CD4-positive, CD25-positive, alpha-beta regulatory T cell (primary cell): ENCODE measurements at regions not wholly inside any gene's neighbourhood (a gene's known extent, or its start where the extent isn't known, plus 50 kb on each side); places are given as distances from the start of the nearest gene placed in this dataset.

Experiments
- ATAC-seq, 2 donors: fragments of 150-1000 bp; cut with Tn5 transposase; one replicate each; pipeline ENCODE4 v1.10.0; 2021; ENCODE audit warnings: low read depth in 2 of 2, moderate number of reproducible peaks in 2 of 2, moderate library complexity in 1 of 2
- DNase-seq, 3 donors: peaks; one replicate each; pipeline versions ENCODE4 v3.0.0 to v3.0.0-alpha.2; 2012 to 2022; ENCODE audit warnings: mixed read lengths in 1 of 3
- H3K27ac ChIP-seq: one replicate; pipeline ENCODE4 v1.7.0; 2013; ENCODE audit warnings: mild to moderate bottlenecking, low read length; ENCODE audit not compliant: insufficient read depth, poor library complexity, severe bottlenecking
- H3K27me3 ChIP-seq: one replicate; pipeline ENCODE4 v1.7.0; 2013; ENCODE audit warnings: low read length; ENCODE audit not compliant: control insufficient read depth, insufficient read depth
- H3K36me3 ChIP-seq: one replicate; pipeline ENCODE4 v1.7.0; 2013; ENCODE audit warnings: mild to moderate bottlenecking, low read length, moderate library complexity; ENCODE audit not compliant: control insufficient read depth, insufficient read depth
- H3K4me1 ChIP-seq: 2 replicates; pipeline ENCODE4 v1.7.0; 2013; ENCODE audit warnings: mild to moderate bottlenecking, low read length; ENCODE audit not compliant: insufficient read depth, control insufficient read depth, poor library complexity, severe bottlenecking
- H3K4me3 ChIP-seq: one replicate; pipeline ENCODE4 v1.7.0; 2013; ENCODE audit warnings: low read depth, mild to moderate bottlenecking, low read length, moderate library complexity
- H3K9me3 ChIP-seq, 2 experiments: 1 replicate in 1 of 2; 2 replicates in 1 of 2; pipeline ENCODE4 v1.7.0; 2013; ENCODE audit warnings: low read length in 2 of 2, mild to moderate bottlenecking in 1 of 2, moderate library complexity in 1 of 2; ENCODE audit not compliant: control insufficient read depth in 2 of 2
- H3K27ac Mint-ChIP-seq, 3 donors: one replicate each; pipeline ENCODE4 v1.8.0; 2020 to 2022; ENCODE audit warnings: mild to moderate bottlenecking in 3 of 3, mixed read lengths in 3 of 3, moderate library complexity in 2 of 3
- H3K27me3 Mint-ChIP-seq: one replicate; pipeline ENCODE4 v1.8.0; 2022; ENCODE audit warnings: mild to moderate bottlenecking, mixed read lengths
- H3K36me3 Mint-ChIP-seq: one replicate; pipeline ENCODE4 v1.8.0; 2020; ENCODE audit warnings: mixed read lengths
- H3K4me1 Mint-ChIP-seq, 4 donors: one replicate each; pipeline ENCODE4 v1.8.0; 2020 to 2022; ENCODE audit warnings: mixed read lengths in 4 of 4, mild to moderate bottlenecking in 1 of 4
- H3K4me3 Mint-ChIP-seq, 4 donors: one replicate each; pipeline ENCODE4 v1.8.0; 2020 to 2022; ENCODE audit warnings: mild to moderate bottlenecking in 4 of 4, mixed read lengths in 4 of 4, moderate library complexity in 3 of 4
- H3K9me3 Mint-ChIP-seq, 7 donors: one replicate each; pipeline ENCODE4 v1.8.0; 2020 to 2022; ENCODE audit warnings: mixed read lengths in 7 of 7, mild to moderate bottlenecking in 3 of 7, moderate library complexity in 2 of 7

- Histone ChIP-seq H3K9me3 (peaks cover 0 to 2% of the 10 kb centered on the region in 2 experiments), H3K27ac (no peak overlapping the region), H3K36me3 (no peaks in the 10 kb centered on the region), H3K4me1 (no peaks in the 10 kb centered on the region), H3K4me3 (no peak overlapping the region), H3K27me3 (no peaks in the 10 kb centered on the region)
- H3K4me1 Mint-ChIP-seq = no peaks in the 10 kb centered on the region
- ATAC-seq (no peak), DNase-seq (no peak)
- H3K36me3 Mint-ChIP-seq = no peaks in the 10 kb centered on the region
- no peak overlapping the region for H3K27ac Mint-ChIP-seq
- no peak overlapping the region for H3K4me3 Mint-ChIP-seq
- peaks cover 0 to 7% (median 4%) of the 10 kb centered on the region in 7 donors for H3K9me3 Mint-ChIP-seq
- no peaks in the 10 kb centered on the region for H3K27me3 Mint-ChIP-seq
Observed at GRCh38 chr14:56944397-56944796, 134.1 kb upstream of the OTX2 start.

DNA sequence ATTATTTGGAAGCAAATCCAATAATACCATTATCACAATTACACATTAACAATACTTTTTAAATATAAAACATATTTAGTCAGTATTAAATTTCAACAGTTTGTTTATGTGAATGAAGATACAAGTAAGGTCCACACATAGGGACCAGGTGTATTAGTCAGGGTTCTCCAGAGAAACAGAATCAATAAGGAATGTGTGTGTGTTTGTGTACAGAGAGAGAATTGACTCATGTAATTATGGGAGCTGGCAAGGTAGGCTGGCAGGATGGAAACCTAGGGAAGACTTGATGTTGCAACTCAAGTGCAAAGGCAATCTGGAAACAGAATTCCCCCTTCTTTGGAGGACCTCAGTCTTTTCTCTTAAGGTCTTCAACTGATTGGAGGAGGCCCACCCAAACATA lies 123.2 kb upstream of the OTX2 start:
- peaks cover 5% of the 10 kb centered on the region for H3K27me3 Mint-ChIP-seq
- no peaks in the 10 kb centered on the region for H3K4me1 Mint-ChIP-seq
- Histone ChIP-seq H3K36me3 (no peaks in the 10 kb centered on the region), H3K4me1 (no peaks in the 10 kb centered on the region), H3K27me3 (no peaks in the 10 kb centered on the region), H3K4me3 (no peak overlapping the region), H3K9me3 (no peaks in the 10 kb centered on the region), H3K27ac (no peak overlapping the region)
- DNase-seq (no peak), ATAC-seq (no peak)
- H3K9me3 Mint-ChIP-seq = peaks cover 0 to 1% (median 0%) of the 10 kb centered on the region in 7 donors
- no peak overlapping the region for H3K27ac Mint-ChIP-seq
- no peaks in the 10 kb centered on the region for H3K36me3 Mint-ChIP-seq
- H3K4me3 Mint-ChIP-seq = no peak overlapping the region

DNA sequence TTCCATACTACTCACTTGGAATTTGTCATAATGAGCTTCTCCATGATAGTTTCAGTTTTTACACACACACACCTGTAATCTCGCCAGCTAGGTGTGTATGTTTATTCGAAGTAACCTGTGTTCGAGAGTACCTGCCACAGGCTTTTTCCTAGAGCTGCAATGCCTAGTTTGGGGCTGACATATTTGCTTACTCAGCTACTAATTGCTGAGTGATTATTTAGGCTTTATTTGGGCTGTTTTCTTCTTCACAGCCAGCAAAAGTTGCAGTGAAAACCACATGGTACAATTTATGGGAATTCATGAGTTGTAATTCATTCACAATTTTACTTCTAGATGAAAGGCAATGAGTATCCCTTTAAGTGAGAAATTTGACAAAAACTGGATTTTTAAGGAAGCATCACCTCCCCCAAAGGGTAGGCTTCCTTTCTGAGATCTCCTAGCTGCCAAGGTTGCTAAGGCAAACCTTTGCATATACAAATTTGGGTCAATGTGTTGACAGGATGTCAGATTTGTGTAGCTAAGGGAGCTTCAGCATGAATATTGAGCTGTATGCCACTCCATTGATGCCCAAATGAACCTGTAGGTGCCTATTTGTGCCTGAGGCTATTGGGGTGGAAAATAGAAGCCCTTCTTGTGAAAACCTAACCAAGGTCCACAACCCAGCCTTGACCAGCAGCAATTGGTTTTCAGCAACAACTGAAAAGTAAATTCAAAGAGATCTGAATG lies 108.7 kb upstream of the OTX2 start:
- peaks cover 10% of the 10 kb centered on the region for H3K27me3 Mint-ChIP-seq
- H3K4me3 ChIP-seq = no peak overlapping the region

DNA sequence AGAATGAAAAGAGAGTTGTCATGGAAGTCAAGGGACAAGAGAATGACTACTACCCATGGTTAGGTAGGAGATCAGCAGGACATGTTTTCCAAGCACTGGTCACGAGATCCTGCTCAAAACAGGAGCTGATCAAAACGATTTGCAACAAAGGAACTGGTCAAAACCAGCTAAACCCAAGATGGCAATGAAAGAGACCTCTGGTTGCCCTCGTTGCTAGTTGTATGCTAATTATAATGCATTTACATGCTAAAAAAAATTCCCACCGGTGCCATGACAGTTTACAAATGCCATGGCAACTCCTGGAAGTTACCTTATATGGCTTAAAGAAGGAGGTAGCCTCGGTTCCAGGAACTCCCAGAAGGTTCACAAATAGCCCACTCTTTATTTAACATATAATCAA lies 95.0 kb upstream of the OTX2 start:
- Histone ChIP-seq H3K27ac (no peak overlapping the region), H3K4me3 (no peak overlapping the region), H3K27me3 (peaks cover 2% of the 10 kb centered on the region), H3K36me3 (no peaks in the 10 kb centered on the region), H3K4me1 (no peaks in the 10 kb centered on the region), H3K9me3 (no peaks in the 10 kb centered on the region)
- no peak overlapping the region for H3K27ac Mint-ChIP-seq
- no peak overlapping the region for H3K4me3 Mint-ChIP-seq
- H3K27me3 Mint-ChIP-seq = no peaks in the 10 kb centered on the region
- ATAC-seq (no peak), DNase-seq (no peak)
- H3K4me1 Mint-ChIP-seq = no peaks in the 10 kb centered on the region
- H3K9me3 Mint-ChIP-seq = peaks cover 0 to 5% (median 1%) of the 10 kb centered on the region in 7 donors
- H3K36me3 Mint-ChIP-seq = no peaks in the 10 kb centered on the region

More for the DNA sequence above, 108.7 kb upstream of the OTX2 start:
- Histone ChIP-seq H3K36me3 (no peaks in the 10 kb centered on the region), H3K4me1 (no peaks in the 10 kb centered on the region), H3K27ac (no peak overlapping the region), H3K27me3 (no peaks in the 10 kb centered on the region), H3K9me3 (peaks cover 2 to 5% of the 10 kb centered on the region in 2 experiments)
- no peak overlapping the region for H3K4me3 Mint-ChIP-seq
- no peak overlapping the region for H3K27ac Mint-ChIP-seq
- no peaks in the 10 kb centered on the region for H3K4me1 Mint-ChIP-seq
- DNase-seq (no peak), ATAC-seq (no peak)
- H3K9me3 Mint-ChIP-seq = peaks cover 0 to 4% (median 1%) of the 10 kb centered on the region in 7 donors
- H3K36me3 Mint-ChIP-seq = no peaks in the 10 kb centered on the region

DNA sequence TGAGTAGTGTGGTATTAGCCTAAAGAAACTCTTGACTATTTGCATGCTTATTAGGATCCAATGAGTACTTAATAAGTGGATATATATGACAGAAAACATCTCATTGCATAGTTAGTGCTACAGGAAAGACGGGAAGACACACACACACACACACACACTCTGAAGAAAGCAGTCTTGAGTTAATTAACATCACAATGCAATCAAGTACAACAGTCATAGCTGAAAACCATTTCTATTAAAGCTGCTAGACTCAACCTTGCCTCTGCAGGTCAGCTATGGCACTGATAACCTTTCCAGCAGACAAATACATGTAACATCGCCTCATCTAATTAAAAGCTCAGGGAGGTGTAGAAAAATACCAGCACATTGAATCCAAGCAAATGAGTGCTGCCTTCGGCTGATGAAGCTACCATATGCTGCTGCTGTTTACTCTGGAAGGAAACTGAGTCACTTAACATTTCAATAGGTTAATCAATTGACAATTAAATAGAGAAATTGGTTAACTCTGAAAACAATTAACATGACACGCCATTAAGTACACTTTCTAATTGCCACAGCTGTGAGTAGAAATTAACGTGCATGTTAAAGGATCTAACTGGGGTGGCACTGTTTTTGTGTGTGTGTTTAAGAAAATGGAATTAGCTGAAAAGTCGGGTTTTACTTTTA lies 93.2 kb upstream of the OTX2 start:
- no peaks in the 10 kb centered on the region for H3K36me3 ChIP-seq
- no peaks in the 10 kb centered on the region for H3K4me1 ChIP-seq
- Mint-ChIP-seq H3K4me3 (no peak overlapping the region), H3K27ac (no peak overlapping the region), H3K27me3 (no peaks in the 10 kb centered on the region), H3K4me1 (no peaks in the 10 kb centered on the region), H3K9me3 (peaks cover 0 to 5% (median 1%) of the 10 kb centered on the region in 7 donors), H3K36me3 (no peaks in the 10 kb centered on the region)
- ATAC-seq = no peak
- peaks cover 2% of the 10 kb centered on the region for H3K27me3 ChIP-seq
- H3K9me3 ChIP-seq = no peaks in the 10 kb centered on the region
- no peak overlapping the region for H3K4me3 ChIP-seq
- no peak for DNase-seq
- H3K27ac ChIP-seq = no peak overlapping the region

DNA sequence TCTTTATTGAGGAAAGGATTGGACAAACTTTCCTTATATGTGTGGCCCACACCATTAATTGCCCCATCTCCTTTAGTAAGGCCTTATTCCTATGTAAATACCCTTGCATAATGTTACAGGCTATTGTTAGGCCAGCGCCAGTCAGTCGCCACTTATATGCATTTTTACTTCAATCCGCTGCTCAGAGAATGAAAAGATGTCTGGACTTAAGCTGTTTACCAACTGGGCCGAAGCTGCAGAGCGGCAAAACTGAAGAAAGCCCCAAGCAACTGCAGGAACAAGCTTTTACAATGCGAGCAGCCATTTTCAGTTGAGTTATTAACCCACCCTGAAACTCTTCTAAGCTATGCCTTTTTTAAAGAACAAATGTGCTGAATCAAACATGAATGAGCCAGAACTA lies 92.1 kb upstream of the OTX2 start:
- Mint-ChIP-seq H3K9me3 (peaks cover 0 to 6% (median 1%) of the 10 kb centered on the region in 7 donors), H3K27ac (no peak overlapping the region), H3K4me3 (no peak overlapping the region), H3K4me1 (no peaks in the 10 kb centered on the region), H3K36me3 (no peaks in the 10 kb centered on the region), H3K27me3 (no peaks in the 10 kb centered on the region)
- Histone ChIP-seq H3K4me3 (no peak overlapping the region), H3K36me3 (no peaks in the 10 kb centered on the region), H3K27ac (no peak overlapping the region), H3K27me3 (peaks cover 2% of the 10 kb centered on the region), H3K4me1 (no peaks in the 10 kb centered on the region), H3K9me3 (no peaks in the 10 kb centered on the region)
- DNase-seq (no peak), ATAC-seq (no peak)

GRCh38 chr14:56900726-56901125 lies 90.4 kb upstream of the OTX2 start:
- H3K4me1 Mint-ChIP-seq = no peaks in the 10 kb centered on the region
- H3K27me3 ChIP-seq = peaks cover 2% of the 10 kb centered on the region
- DNase-seq (no peak), ATAC-seq (no peak)
- no peak overlapping the region for H3K27ac Mint-ChIP-seq
- H3K9me3 Mint-ChIP-seq = peaks cover 0 to 4% (median under 1%) of the 10 kb centered on the region in 7 donors
- no peaks in the 10 kb centered on the region for H3K4me1 ChIP-seq
- no peaks in the 10 kb centered on the region for H3K36me3 ChIP-seq
- no peaks in the 10 kb centered on the region for H3K9me3 ChIP-seq
- no peak overlapping the region for H3K4me3 ChIP-seq
- no peak overlapping the region for H3K4me3 Mint-ChIP-seq
- no peaks in the 10 kb centered on the region for H3K27me3 Mint-ChIP-seq
- H3K27ac ChIP-seq = no peak overlapping the region
- H3K36me3 Mint-ChIP-seq = no peaks in the 10 kb centered on the region

GRCh38 chr14:56899829-56900228 lies 89.5 kb upstream of the OTX2 start:
- peaks cover 2% of the 10 kb centered on the region for H3K27me3 ChIP-seq
- H3K4me1 Mint-ChIP-seq = no peaks in the 10 kb centered on the region
- no peak for ATAC-seq
- peaks cover 3% of the 10 kb centered on the region for H3K27me3 Mint-ChIP-seq
- no peak for DNase-seq
- H3K4me3 Mint-ChIP-seq = no peak overlapping the region
- H3K4me3 ChIP-seq = no peak overlapping the region
- peaks cover 0 to 4% (median 0%) of the 10 kb centered on the region in 7 donors for H3K9me3 Mint-ChIP-seq
- H3K27ac ChIP-seq = no peak overlapping the region
- H3K27ac Mint-ChIP-seq = no peak overlapping the region
- H3K36me3 ChIP-seq = no peaks in the 10 kb centered on the region
- H3K36me3 Mint-ChIP-seq = no peaks in the 10 kb centered on the region
- H3K9me3 ChIP-seq = no peaks in the 10 kb centered on the region
- no peaks in the 10 kb centered on the region for H3K4me1 ChIP-seq
